HG03342 (cell line): ENCODE measurements at regions not wholly inside any gene's neighbourhood (a gene's known extent, or its start where the extent isn't known, plus 50 kb on each side); places are given as distances from the start of the nearest gene placed in this dataset.
"Not testable (repeated sequence)": the region's sequence is repeated elsewhere in the genome, so short reads cannot be mapped to it uniquely, and the experiment has no call there.

ENCODE experiments used
- ATAC-seq: cut with Tn5 transposase; IDR thresholded peaks from one replicate; pipeline ENCODE4 v1.9.1; 2021; ENCODE audit warnings: mild to moderate bottlenecking, moderate library complexity; ENCODE audit not compliant: unreplicated experiment

GRCh38 chr3:33919312-33920120, 121.1 kb downstream of the PDCD6IP start:
- ATAC-seq = no peak

DNA sequence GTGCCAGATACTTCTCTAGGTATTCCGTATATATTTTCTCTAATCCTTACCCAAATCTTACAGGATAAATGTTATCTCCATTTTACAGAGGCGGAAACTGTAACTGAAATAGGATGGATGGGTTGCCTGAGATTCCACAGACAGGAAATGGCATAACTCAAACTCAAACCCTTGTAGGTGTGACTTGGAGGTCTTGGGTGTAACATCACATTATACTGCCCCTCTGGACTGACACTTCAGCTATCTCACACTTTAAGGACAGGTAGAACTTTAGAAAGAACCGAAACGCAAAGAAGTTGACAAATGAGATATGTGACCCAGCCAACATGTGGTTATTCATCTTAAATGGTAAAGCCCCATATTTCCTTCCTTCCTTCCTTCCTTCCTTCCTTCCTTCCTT, 122.1 kb downstream of the PDCD6IP start:
- no peak for ATAC-seq

DNA sequence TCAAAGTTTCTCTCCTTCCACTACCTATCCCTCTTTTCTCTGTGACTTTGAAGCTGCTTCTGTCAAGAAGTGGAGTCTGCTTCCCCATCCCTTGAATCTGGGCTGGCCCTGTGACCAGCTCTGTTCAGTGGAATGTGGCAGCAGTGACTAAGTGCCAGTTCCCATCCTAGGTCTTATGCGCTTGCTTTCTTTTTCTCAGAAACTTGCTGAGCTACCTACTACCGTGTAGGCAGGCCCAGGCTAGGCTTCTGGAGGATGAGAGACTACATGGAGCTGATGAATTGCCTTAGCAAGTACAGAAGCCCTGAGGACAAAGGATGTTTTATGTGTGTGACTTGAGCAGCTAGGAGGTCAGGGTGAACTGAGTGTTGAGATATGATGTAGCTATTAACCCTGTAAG, 123.2 kb downstream of the PDCD6IP start:
- ATAC-seq = no peak

GRCh38 chr3:33926998-33927605, 128.7 kb downstream of the PDCD6IP start:
- no peak for ATAC-seq

DNA sequence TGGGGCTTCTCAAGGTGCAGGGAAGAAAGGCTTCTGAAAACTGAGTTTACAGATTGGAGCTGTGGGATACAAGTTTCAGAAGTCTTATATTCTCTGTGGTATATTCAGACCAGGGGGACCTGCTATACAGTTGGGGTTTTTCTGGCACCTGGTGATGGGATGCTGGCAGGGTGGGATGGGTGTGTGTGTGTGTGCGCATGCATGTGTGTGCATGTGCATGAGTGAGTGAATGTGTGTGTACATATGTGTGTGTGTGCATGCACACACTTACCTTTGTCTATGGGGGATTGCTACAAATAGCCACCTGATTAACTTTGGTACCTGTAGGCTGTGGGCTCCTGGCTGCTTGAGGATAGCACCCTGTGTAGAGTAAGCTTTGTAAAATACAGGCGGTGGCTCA, 131.4 kb downstream of the PDCD6IP start:
- ATAC-seq = no peak

- no peak for ATAC-seq
Observed at GRCh38 chr3:33931512-33931911, 133.1 kb downstream of the PDCD6IP start.

- ATAC-seq = no peak
Observed at GRCh38 chr3:33932010-33932764, 133.8 kb downstream of the PDCD6IP start.

DNA sequence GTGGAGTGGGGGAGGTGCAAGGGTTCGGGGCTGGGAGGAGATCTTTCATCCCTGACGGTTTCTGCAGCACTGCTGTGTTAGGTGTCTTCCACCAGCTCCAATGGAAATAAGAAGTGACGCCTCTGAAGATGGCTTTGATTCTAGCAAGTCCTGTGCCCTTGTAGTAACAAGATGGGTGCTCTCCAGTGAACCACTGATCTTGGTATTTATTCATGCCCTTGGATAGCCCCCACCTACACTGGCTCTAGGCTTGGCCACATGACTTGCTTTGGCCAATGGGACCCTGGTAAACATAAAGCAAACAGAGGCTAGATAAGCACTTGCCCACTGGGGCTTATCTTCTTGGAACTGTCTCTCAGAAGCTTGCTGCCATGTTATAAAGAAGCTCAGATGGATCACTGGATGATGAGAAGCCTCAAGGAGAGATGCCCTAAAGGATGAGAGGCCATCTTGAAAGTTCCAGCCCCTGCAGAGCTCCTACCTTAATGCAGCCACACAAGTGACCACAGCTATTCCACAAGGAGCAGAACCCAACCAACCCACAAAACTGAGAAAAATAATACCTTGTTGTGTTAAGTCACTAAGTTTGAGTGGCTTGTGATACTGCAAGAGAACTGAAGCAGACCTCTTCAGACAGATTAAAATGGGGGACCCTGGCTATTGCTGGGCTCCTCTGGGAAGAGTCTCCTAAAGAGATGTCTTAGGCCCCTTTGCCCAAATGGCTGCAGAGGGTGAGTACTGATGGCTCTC, 137.9 kb downstream of the PDCD6IP start:
- no peak for ATAC-seq

- ATAC-seq = no peak
Observed at GRCh38 chr3:33936921-33937525, 138.6 kb downstream of the PDCD6IP start.

GRCh38 chr3:33937628-33938027, 139.2 kb downstream of the PDCD6IP start:
- ATAC-seq = no peak

DNA sequence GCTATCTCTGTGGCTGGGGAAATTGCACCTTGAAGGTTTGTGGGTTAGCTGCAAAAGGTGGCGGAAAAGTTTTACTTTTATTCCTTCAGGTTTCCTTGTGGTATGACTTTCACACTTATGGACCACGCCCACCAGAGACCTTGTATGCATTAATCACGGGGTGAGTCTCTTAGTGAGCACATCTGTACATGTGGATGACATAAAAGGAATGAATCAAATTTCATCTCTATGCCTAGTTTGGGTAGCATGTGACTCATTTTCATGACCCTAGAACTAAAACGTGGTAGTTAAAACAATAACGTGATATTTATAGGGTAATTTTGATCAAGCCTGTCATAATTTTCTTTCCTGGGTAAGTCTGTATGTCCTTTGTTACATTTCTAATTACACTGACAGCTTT, 141.7 kb downstream of the PDCD6IP start:
- ATAC-seq = no peak

- ATAC-seq = no peak
Observed at GRCh38 chr3:33940736-33941135, 142.3 kb downstream of the PDCD6IP start.

GRCh38 chr3:33941804-33942203, 143.4 kb downstream of the PDCD6IP start:
- no peak for ATAC-seq

DNA sequence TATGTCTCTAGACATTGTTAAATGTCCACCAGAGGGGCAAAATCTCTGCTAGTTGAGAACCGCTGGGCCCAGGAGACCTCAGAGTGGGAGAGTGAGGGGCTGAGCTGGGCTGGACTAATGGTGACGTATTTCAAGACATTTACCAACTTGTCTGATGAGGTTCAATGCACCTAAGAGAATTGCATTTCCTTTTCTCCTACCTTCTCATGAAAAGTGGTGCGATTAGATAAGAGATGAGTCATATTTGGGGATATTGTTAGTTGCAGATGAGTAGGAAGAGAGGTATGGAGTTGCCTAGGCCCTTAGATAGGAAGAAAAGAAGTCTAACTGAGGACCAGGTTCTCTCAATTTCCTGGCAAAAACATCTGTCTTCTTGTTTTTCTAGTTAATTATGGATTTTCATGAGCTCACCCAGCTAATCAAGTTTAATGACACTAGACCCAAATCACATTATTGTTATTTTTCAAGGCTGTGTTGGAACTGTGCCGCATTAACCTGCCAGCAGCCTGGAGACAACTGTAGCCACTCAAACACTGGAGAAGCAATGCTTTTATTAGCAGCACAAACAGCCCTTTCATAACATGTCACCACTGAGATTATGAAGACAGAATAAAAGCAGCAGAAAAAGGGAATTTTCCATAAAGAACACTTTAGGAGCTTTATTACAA, 144.2 kb downstream of the PDCD6IP start:
- ATAC-seq = no peak

- ATAC-seq = no peak
Observed at GRCh38 chr3:33943277-33943676, 144.8 kb downstream of the PDCD6IP start.

DNA sequence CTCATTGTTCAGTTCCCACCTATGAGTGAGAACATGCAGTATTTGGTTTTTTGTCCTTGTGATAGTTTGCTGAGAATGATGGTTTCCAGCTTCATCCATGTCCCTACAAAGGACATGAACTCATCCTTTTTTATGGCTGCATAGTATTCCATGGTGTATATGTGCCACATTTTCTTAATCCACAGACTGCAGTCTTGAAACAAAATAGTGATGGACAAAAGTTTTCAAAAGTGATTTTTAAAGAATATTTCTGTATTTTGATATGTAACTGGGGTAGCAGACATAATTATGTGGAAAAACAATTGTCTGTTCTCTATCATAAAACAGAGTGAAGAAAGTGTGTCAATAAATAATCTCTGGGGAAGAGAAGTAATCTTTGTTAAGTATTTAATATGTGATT, 148.2 kb downstream of the PDCD6IP start:
- not testable (repeated sequence) for ATAC-seq

DNA sequence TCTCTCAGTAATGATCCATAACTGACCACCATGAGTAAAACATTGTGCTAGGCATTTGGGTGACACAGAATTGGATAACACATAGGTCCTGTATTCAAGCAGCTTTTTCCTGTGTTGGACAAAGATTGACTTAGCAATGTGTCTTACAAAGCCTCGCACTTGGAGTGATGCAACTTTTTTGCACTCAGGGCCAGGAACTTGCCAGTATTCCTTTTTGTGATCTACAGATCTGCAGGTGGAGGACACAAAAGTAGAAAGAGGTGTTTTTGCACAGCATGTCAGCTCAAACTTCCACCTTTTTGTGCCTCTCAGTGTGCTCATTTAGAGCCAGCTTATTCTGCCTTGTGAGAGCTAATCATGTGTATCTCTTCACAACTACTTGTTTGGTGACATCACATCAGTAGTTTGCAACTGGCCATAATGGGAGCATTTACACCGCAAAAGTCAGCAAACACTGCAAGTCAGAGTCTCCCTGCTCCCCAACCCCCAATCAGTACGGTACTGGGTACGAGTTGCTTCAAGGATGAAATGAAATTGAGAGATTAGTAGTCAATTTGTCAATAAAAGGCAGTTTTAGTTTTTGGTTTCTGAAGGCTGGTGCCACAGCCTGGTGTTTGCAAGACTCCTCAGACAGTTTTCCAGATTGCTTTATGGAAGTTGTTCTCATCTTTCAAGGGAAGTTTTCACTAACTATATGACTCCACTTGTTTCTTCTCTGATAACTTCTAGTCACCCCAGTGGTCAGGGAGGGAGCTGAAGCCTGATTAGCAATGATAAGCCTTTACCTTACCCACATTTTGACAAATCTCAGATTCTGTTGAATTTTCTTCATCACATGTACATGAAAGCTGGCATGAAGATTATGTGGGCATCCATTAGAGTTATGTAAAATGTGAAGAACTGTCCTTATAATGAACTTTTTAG, 149.1 kb downstream of the PDCD6IP start:
- no peak for ATAC-seq

GRCh38 chr3:33949074-33949473, 150.6 kb downstream of the PDCD6IP start:
- ATAC-seq = no peak

- no peak for ATAC-seq
Observed at GRCh38 chr3:33954956-33955355, 156.5 kb downstream of the PDCD6IP start.
